Endothelial cell of umbilical vein (primary cell): ENCODE measurements at regions not wholly inside any gene's neighbourhood (a gene's known extent, or its start where the extent isn't known, plus 50 kb on each side); places are given as distances from the start of the nearest gene placed in this dataset.

ENCODE experiments used
- BruUV-seq: library from RNA; stranded (reverse); fragments of 400-500 nt; replicated peaks from 2 replicates; lab custom pipeline; 2021; lab: Mats Ljungman, UMichigan
- CTCF ChIA-PET: fragments of 300-600, 350-600 bp; sonication (Branson Sonifier 250); formaldehyde crosslinking; loops from one replicate; lab custom pipeline; 2021; ENCODE audit warnings: antibody characterized with exemption, inconsistent platforms; lab: Charles Lee
- POLR2A ChIA-PET: fragments of 300-600, 350-600 bp; sonication (Branson Sonifier 250); formaldehyde crosslinking; loops from one replicate; lab custom pipeline; 2021; ENCODE audit warnings: antibody characterized with exemption, inconsistent platforms; lab: Charles Lee
- DNase-seq: peaks from one replicate; pipeline ENCODE4 v3.0.0-alpha.2; 2011; ENCODE audit warnings: low read depth, low spot score
- FAIRE-seq: peaks from 2 replicates; lab custom pipeline; 2011; peaks lifted over from hg19 to GRCh38; lab: Jason Lieb, UNC
- H2AFZ ChIP-seq: 2 replicates; pipeline ENCODE4 v1.6.0; 2012; ENCODE audit warnings: low read depth, low read length, control low read depth, inconsistent platforms
- H3K27ac ChIP-seq: 2 replicates; pipeline ENCODE4 v1.5.1; 2011; ENCODE audit warnings: low read depth, mild to moderate bottlenecking, control low read depth, low read length, moderate library complexity; ENCODE audit not compliant: insufficient read depth
- H3K27me3 ChIP-seq, 2 experiments: 2 replicates each; pipeline versions ENCODE4 v1.6.0 to v1.6.1; 2011; ENCODE audit warnings: low read length in 2 of 2, mixed read lengths in 1 of 2; ENCODE audit not compliant: control insufficient read depth in 2 of 2, insufficient read depth in 2 of 2
- H3K36me3 ChIP-seq, 2 experiments: 2 replicates in 1 of 2; 3 replicates in 1 of 2; pipeline ENCODE4 v1.5.1; 2011; ENCODE audit warnings: low read length in 2 of 2, mild to moderate bottlenecking in 1 of 2, moderate library complexity in 1 of 2; ENCODE audit not compliant: control insufficient read depth in 2 of 2, insufficient read depth in 2 of 2; ENCODE audit errors: extremely low read depth in 1 of 2
- H3K4me1 ChIP-seq: 3 replicates; pipeline ENCODE4 v1.5.1; 2011; ENCODE audit warnings: mild to moderate bottlenecking, low read length; ENCODE audit not compliant: control insufficient read depth, insufficient read depth; ENCODE audit errors: extremely low read depth
- H3K4me2 ChIP-seq: 2 replicates; pipeline ENCODE4 v1.6.1; 2011; ENCODE audit warnings: low read length, control low read depth, mixed read lengths; ENCODE audit not compliant: insufficient read depth
- H3K4me3 ChIP-seq, 3 experiments: fragments of 200-600 bp in 1 of 3; sonication (generic), shearing (Covaris generic) in 1 of 3; replicated peaks in 1 of 3; 2 replicates each; pipeline ENCODE4 v1.5.1; 2011 to 2016; ENCODE audit warnings: control low read depth in 3 of 3, low read length in 3 of 3, mild to moderate bottlenecking in 2 of 3, inconsistent platforms in 1 of 3, low read depth in 1 of 3, moderate library complexity in 1 of 3; ENCODE audit not compliant: insufficient read depth in 1 of 3
- H3K79me2 ChIP-seq: 2 replicates; pipeline ENCODE4 v1.6.0; 2012; ENCODE audit warnings: low read length, inconsistent platforms; ENCODE audit not compliant: control insufficient read depth, insufficient read depth
- H3K9ac ChIP-seq: replicated peaks from 2 replicates; pipeline ENCODE3; 2011; ENCODE audit warnings: low read length, control low read depth; ENCODE audit not compliant: insufficient read depth; ENCODE audit errors: extremely low read depth
- H3K9me1 ChIP-seq: replicated peaks from 3 replicates; pipeline ENCODE4 v1.6.0; 2011; ENCODE audit warnings: mild to moderate bottlenecking, low read length; ENCODE audit not compliant: control insufficient read depth, insufficient read depth; ENCODE audit errors: extremely low read depth
- H3K9me3 ChIP-seq: replicated peaks from 2 replicates; pipeline ENCODE4 v1.5.1; 2012; ENCODE audit warnings: low read length, inconsistent platforms; ENCODE audit not compliant: control insufficient read depth, insufficient read depth
- H4K20me1 ChIP-seq: replicated peaks from 2 replicates; pipeline ENCODE3; 2011; ENCODE audit warnings: mild to moderate bottlenecking, low read length; ENCODE audit not compliant: control insufficient read depth, insufficient read depth; ENCODE audit errors: extremely low read depth
- EZH2 ChIP-seq: IDR thresholded peaks from 2 replicates; pipeline ENCODE4 v1.6.1; 2012; ENCODE audit warnings: borderline replicate concordance, low read depth, mild to moderate bottlenecking, moderate library complexity, low read length, inconsistent platforms; ENCODE audit not compliant: severe bottlenecking
- FOS ChIP-seq: IDR thresholded peaks from 2 replicates; pipeline ENCODE4 v1.6.1; 2011; ENCODE audit warnings: mild to moderate bottlenecking, low read length, moderate library complexity, borderline replicate concordance; ENCODE audit not compliant: insufficient read depth
- MAX ChIP-seq: IDR thresholded peaks from 2 replicates; pipeline ENCODE4 v1.6.1; 2011; ENCODE audit not compliant: insufficient read depth, insufficient read length
- MYC ChIP-seq: IDR thresholded peaks from one replicate; pipeline ENCODE4 v1.6.1; 2011; ENCODE audit warnings: mild to moderate bottlenecking, low read depth, low read length
- POLR2A ChIP-seq: IDR thresholded peaks from 2 replicates; pipeline ENCODE4 v1.6.1; 2012; ENCODE audit warnings: low read depth, mild to moderate bottlenecking, control low read depth, low read length
- POLR2AphosphoS5 ChIP-seq: IDR thresholded peaks from 2 replicates; pipeline ENCODE4 v1.6.1; 2012; ENCODE audit warnings: low read depth, mild to moderate bottlenecking, control low read depth, low read length, moderate library complexity; ENCODE audit not compliant: insufficient read depth
- dilution Hi-C: fragments of 300-500 bp; cut with MboI; formaldehyde crosslinking; loops from one replicate; pipeline ENCODE4 v1.15.0; 2019; ENCODE audit warnings: low sequenced_read_pairs; ENCODE audit not compliant: extremely low pct_ligation_motif_present
- intact Hi-C: fragments of 100-400 bp; cut with micrococcal nuclease; formaldehyde crosslinking; loops from one replicate; pipeline ENCODE4 v1.10.0; 2022
- TF ChIP-seq, protein P1 (sequence below), 2 donors: IDR thresholded peaks; 1 replicate in 1 of 2; 2 replicates in 1 of 2; pipeline ENCODE4 v1.5.1; 2011; ENCODE audit warnings: low read length in 2 of 2, mild to moderate bottlenecking in 2 of 2, moderate library complexity in 2 of 2, control low read depth in 1 of 2, inconsistent platforms in 1 of 2, low read depth in 1 of 2; ENCODE audit not compliant: insufficient read depth in 1 of 2; ENCODE audit errors: extremely low read depth in 1 of 2

DNA sequence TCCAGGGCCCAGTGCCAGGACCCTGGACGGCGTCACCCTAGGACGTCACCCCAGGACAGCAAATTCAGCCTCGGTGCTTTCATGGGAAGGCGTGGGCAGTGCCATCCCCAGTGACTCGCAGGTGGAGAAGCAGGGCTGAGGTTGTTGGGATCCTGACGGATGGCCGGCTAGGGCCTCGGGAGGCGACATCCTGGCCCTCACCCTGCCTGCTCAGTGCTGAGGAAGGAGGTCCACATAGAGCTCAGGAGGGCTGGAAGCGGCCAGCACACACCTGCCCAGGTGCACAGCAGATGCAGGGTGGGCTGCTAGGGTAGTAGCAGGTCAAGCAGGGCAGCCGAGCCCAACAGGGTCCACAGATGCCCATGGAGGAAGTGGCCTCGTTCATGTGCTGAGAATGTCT lies 482.0 kb upstream of the SALL3 start:
- DNase-seq (no peak), FAIRE-seq (no peak)
- no peak overlapping the region for H2AFZ ChIP-seq
- H3K4me3 ChIP-seq: no peak overlapping the region
- BruUV-seq: no TSS peak
- intact Hi-C loops: no loop called here
- no peaks in the 10 kb centered on the region for H3K36me3 ChIP-seq
- CTCF ChIA-PET: no interaction called here
- no peak for TF ChIP-seq POLR2AphosphoS5
- TF ChIP-seq MAX: no peak
- no peaks in the 10 kb centered on the region for H4K20me1 ChIP-seq
- no peaks in the 10 kb centered on the region for H3K4me1 ChIP-seq
- H3K27me3 ChIP-seq: no peaks in the 10 kb centered on the region
- POLR2A ChIA-PET: no interaction called here
- peaks cover 12% of the 10 kb centered on the region for H3K9me3 ChIP-seq
- dilution Hi-C loops: no loop called here
- no peak overlapping the region for H3K4me2 ChIP-seq
- H3K9ac ChIP-seq: no peak overlapping the region
- H3K9me1 ChIP-seq: no peaks in the 10 kb centered on the region
- H3K79me2 ChIP-seq: no peaks in the 10 kb centered on the region
- H3K27ac ChIP-seq: no peak overlapping the region

GRCh38 chr18:78499586-78499985 lies 480.0 kb upstream of the SALL3 start:
- ChIA-PET CTCF (no interaction called here), POLR2A (no interaction called here)
- FAIRE-seq (no peak), DNase-seq (no peak)
- no peak overlapping the region for H3K4me3 ChIP-seq
- H4K20me1 ChIP-seq: no peaks in the 10 kb centered on the region
- intact Hi-C loops (no loop called here), dilution Hi-C loops (no loop called here)
- H3K79me2 ChIP-seq: no peaks in the 10 kb centered on the region
- BruUV-seq: no TSS peak
- H3K27ac ChIP-seq: no peak overlapping the region
- peaks cover 12% of the 10 kb centered on the region for H3K9me3 ChIP-seq
- H3K4me2 ChIP-seq: no peak overlapping the region
- no peaks in the 10 kb centered on the region for H3K4me1 ChIP-seq
- H3K36me3 ChIP-seq: no peaks in the 10 kb centered on the region
- H3K27me3 ChIP-seq: no peaks in the 10 kb centered on the region
- H3K9ac ChIP-seq: no peak overlapping the region
- no peaks in the 10 kb centered on the region for H3K9me1 ChIP-seq
- TF ChIP-seq EZH2 (no peak), POLR2AphosphoS5 (no peak), MYC (no peak), FOS (no peak), POLR2A (no peak)
- TF ChIP-seq, protein P1, sequence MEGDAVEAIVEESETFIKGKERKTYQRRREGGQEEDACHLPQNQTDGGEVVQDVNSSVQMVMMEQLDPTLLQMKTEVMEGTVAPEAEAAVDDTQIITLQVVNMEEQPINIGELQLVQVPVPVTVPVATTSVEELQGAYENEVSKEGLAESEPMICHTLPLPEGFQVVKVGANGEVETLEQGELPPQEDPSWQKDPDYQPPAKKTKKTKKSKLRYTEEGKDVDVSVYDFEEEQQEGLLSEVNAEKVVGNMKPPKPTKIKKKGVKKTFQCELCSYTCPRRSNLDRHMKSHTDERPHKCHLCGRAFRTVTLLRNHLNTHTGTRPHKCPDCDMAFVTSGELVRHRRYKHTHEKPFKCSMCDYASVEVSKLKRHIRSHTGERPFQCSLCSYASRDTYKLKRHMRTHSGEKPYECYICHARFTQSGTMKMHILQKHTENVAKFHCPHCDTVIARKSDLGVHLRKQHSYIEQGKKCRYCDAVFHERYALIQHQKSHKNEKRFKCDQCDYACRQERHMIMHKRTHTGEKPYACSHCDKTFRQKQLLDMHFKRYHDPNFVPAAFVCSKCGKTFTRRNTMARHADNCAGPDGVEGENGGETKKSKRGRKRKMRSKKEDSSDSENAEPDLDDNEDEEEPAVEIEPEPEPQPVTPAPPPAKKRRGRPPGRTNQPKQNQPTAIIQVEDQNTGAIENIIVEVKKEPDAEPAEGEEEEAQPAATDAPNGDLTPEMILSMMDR (IDR thresholded peaks at IDR 0.05; ENCODE audit: extremely low read depth in 1 of 2, insufficient read depth in 1 of 2, low read depth in 1 of 2, low read length in 2 of 2): no peak
- H2AFZ ChIP-seq: no peak overlapping the region
